ENCODE measurements at regions not wholly inside any gene's neighbourhood (a gene's known extent, or its start where the extent isn't known, plus 50 kb on each side); places are given as distances from the start of the nearest gene placed in this dataset.

- Histone ChIP-seq H3K9me3 (ENCODE audit: control insufficient read depth in 2 of 2, low read length in 2 of 2) (no peaks in the 10 kb centered on the region), H3K9ac (ENCODE audit: low read depth in 1 of 2, low read length in 2 of 2) (no peak overlapping the region), H3K36me3 (ENCODE audit: control insufficient read depth in 2 of 2, insufficient read depth in 2 of 2, low read length in 2 of 2) (no peaks in the 10 kb centered on the region), H3K27ac (ENCODE audit: low read depth in 2 of 2, low read length in 2 of 2) (no peak overlapping the region), H3K4me1 (ENCODE audit: control insufficient read depth in 2 of 2, insufficient read depth in 2 of 2, low read length in 2 of 2) (no peaks in the 10 kb centered on the region), H3K4me3 (ENCODE audit: low read length in 2 of 2) (no peak overlapping the region), H3K27me3 (ENCODE audit: control insufficient read depth in 2 of 2, insufficient read depth in 2 of 2, low read length in 2 of 2) (no peaks in the 10 kb centered on the region)
Measured at GRCh38 chr21:24032709-24033232, 1574.5 kb downstream of the MRPL39 start.

GRCh38 chr21:24027396-24027795 lies 1579.9 kb downstream of the MRPL39 start:
- Histone ChIP-seq H3K4me3 (ENCODE audit: low read length in 2 of 2) (no peak overlapping the region), H3K36me3 (ENCODE audit: control insufficient read depth in 2 of 2, insufficient read depth in 2 of 2, low read length in 2 of 2) (no peaks in the 10 kb centered on the region), H3K9me3 (ENCODE audit: control insufficient read depth in 2 of 2, low read length in 2 of 2) (no peaks in the 10 kb centered on the region), H3K9ac (ENCODE audit: low read depth in 1 of 2, low read length in 2 of 2) (no peak overlapping the region), H3K4me1 (ENCODE audit: control insufficient read depth in 2 of 2, insufficient read depth in 2 of 2, low read length in 2 of 2) (no peaks in the 10 kb centered on the region), H3K27me3 (ENCODE audit: control insufficient read depth in 2 of 2, insufficient read depth in 2 of 2, low read length in 2 of 2) (no peaks in the 10 kb centered on the region), H3K27ac (ENCODE audit: low read depth in 2 of 2, low read length in 2 of 2) (no peak overlapping the region)

GRCh38 chr21:24025101-24025500 lies 1582.2 kb downstream of the MRPL39 start:
- no peak overlapping the region for H3K27ac ChIP-seq (ENCODE audit: low read depth in 2 of 2, low read length in 2 of 2)
- no peak overlapping the region for H3K9ac ChIP-seq (ENCODE audit: low read depth in 1 of 2, low read length in 2 of 2)
- H3K4me3 ChIP-seq (ENCODE audit: low read length in 2 of 2) = no peak overlapping the region
- H3K27me3 ChIP-seq (ENCODE audit: control insufficient read depth in 2 of 2, insufficient read depth in 2 of 2, low read length in 2 of 2) = no peaks in the 10 kb centered on the region
- no peaks in the 10 kb centered on the region for H3K4me1 ChIP-seq (ENCODE audit: control insufficient read depth in 2 of 2, insufficient read depth in 2 of 2, low read length in 2 of 2)
- H3K36me3 ChIP-seq (ENCODE audit: control insufficient read depth in 2 of 2, insufficient read depth in 2 of 2, low read length in 2 of 2) = no peaks in the 10 kb centered on the region
- H3K9me3 ChIP-seq (ENCODE audit: control insufficient read depth in 2 of 2, low read length in 2 of 2) = peaks cover 0 to 3% of the 10 kb centered on the region in 2 donors

GRCh38 chr21:24023936-24024335 lies 1583.3 kb downstream of the MRPL39 start:
- no peaks in the 10 kb centered on the region for H3K4me1 ChIP-seq (ENCODE audit: control insufficient read depth in 2 of 2, insufficient read depth in 2 of 2, low read length in 2 of 2)

GRCh38 chr21:24023402-24023801 lies 1583.9 kb downstream of the MRPL39 start:
- no peaks in the 10 kb centered on the region for H3K36me3 ChIP-seq (ENCODE audit: control insufficient read depth in 2 of 2, insufficient read depth in 2 of 2, low read length in 2 of 2)
- no peak overlapping the region for H3K27ac ChIP-seq (ENCODE audit: low read depth in 2 of 2, low read length in 2 of 2)
- no peaks in the 10 kb centered on the region for H3K27me3 ChIP-seq (ENCODE audit: control insufficient read depth in 2 of 2, insufficient read depth in 2 of 2, low read length in 2 of 2)
- peaks cover 0 to 5% of the 10 kb centered on the region in 2 donors for H3K9me3 ChIP-seq (ENCODE audit: control insufficient read depth in 2 of 2, low read length in 2 of 2)
- H3K4me3 ChIP-seq (ENCODE audit: low read length in 2 of 2) = no peak overlapping the region
- H3K9ac ChIP-seq (ENCODE audit: low read depth in 1 of 2, low read length in 2 of 2) = no peak overlapping the region
- H3K4me1 ChIP-seq (ENCODE audit: control insufficient read depth in 2 of 2, insufficient read depth in 2 of 2, low read length in 2 of 2) = no peaks in the 10 kb centered on the region

More at GRCh38 chr21:24023936-24024335, 1583.3 kb downstream of the MRPL39 start:
- Histone ChIP-seq H3K36me3 (ENCODE audit: control insufficient read depth in 2 of 2, insufficient read depth in 2 of 2, low read length in 2 of 2) (no peaks in the 10 kb centered on the region), H3K9ac (ENCODE audit: low read depth in 1 of 2, low read length in 2 of 2) (no peak overlapping the region), H3K27me3 (ENCODE audit: control insufficient read depth in 2 of 2, insufficient read depth in 2 of 2, low read length in 2 of 2) (no peaks in the 10 kb centered on the region), H3K27ac (ENCODE audit: low read depth in 2 of 2, low read length in 2 of 2) (no peak overlapping the region), H3K9me3 (ENCODE audit: control insufficient read depth in 2 of 2, low read length in 2 of 2) (peaks cover 0 to 5% of the 10 kb centered on the region in 2 donors), H3K4me3 (ENCODE audit: low read length in 2 of 2) (no peak overlapping the region)

GRCh38 chr21:24014381-24014780 lies 1592.9 kb downstream of the MRPL39 start:
- Histone ChIP-seq H3K27ac (ENCODE audit: low read depth in 2 of 2, low read length in 2 of 2) (no peak overlapping the region), H3K36me3 (ENCODE audit: control insufficient read depth in 2 of 2, insufficient read depth in 2 of 2, low read length in 2 of 2) (no peaks in the 10 kb centered on the region), H3K27me3 (ENCODE audit: control insufficient read depth in 2 of 2, insufficient read depth in 2 of 2, low read length in 2 of 2) (no peaks in the 10 kb centered on the region), H3K4me3 (ENCODE audit: low read length in 2 of 2) (no peak overlapping the region), H3K9me3 (ENCODE audit: control insufficient read depth in 2 of 2, low read length in 2 of 2) (no peaks in the 10 kb centered on the region), H3K9ac (ENCODE audit: low read depth in 1 of 2, low read length in 2 of 2) (no peak overlapping the region), H3K4me1 (ENCODE audit: control insufficient read depth in 2 of 2, insufficient read depth in 2 of 2, low read length in 2 of 2) (no peaks in the 10 kb centered on the region)

- no peaks in the 10 kb centered on the region for H3K27me3 ChIP-seq (ENCODE audit: control insufficient read depth in 2 of 2, insufficient read depth in 2 of 2, low read length in 2 of 2)
- no peak overlapping the region for H3K9ac ChIP-seq (ENCODE audit: low read depth in 1 of 2, low read length in 2 of 2)
Measured at GRCh38 chr21:24011087-24011486, 1596.2 kb downstream of the MRPL39 start.

GRCh38 chr21:24007592-24007991 lies 1599.7 kb downstream of the MRPL39 start:
- no peak overlapping the region for H3K4me3 ChIP-seq (ENCODE audit: low read length in 2 of 2)
- no peaks in the 10 kb centered on the region for H3K4me1 ChIP-seq (ENCODE audit: control insufficient read depth in 2 of 2, insufficient read depth in 2 of 2, low read length in 2 of 2)
- H3K9me3 ChIP-seq (ENCODE audit: control insufficient read depth in 2 of 2, low read length in 2 of 2) = no peaks in the 10 kb centered on the region
- H3K27me3 ChIP-seq (ENCODE audit: control insufficient read depth in 2 of 2, insufficient read depth in 2 of 2, low read length in 2 of 2) = no peaks in the 10 kb centered on the region
- no peak overlapping the region for H3K27ac ChIP-seq (ENCODE audit: low read depth in 2 of 2, low read length in 2 of 2)
- H3K36me3 ChIP-seq (ENCODE audit: control insufficient read depth in 2 of 2, insufficient read depth in 2 of 2, low read length in 2 of 2) = no peaks in the 10 kb centered on the region
- no peak overlapping the region for H3K9ac ChIP-seq (ENCODE audit: low read depth in 1 of 2, low read length in 2 of 2)

More at GRCh38 chr21:24011087-24011486, 1596.2 kb downstream of the MRPL39 start:
- Histone ChIP-seq H3K9me3 (ENCODE audit: control insufficient read depth in 2 of 2, low read length in 2 of 2) (no peaks in the 10 kb centered on the region), H3K4me1 (ENCODE audit: control insufficient read depth in 2 of 2, insufficient read depth in 2 of 2, low read length in 2 of 2) (no peaks in the 10 kb centered on the region), H3K4me3 (ENCODE audit: low read length in 2 of 2) (no peak overlapping the region), H3K27ac (ENCODE audit: low read depth in 2 of 2, low read length in 2 of 2) (no peak overlapping the region), H3K36me3 (ENCODE audit: control insufficient read depth in 2 of 2, insufficient read depth in 2 of 2, low read length in 2 of 2) (no peaks in the 10 kb centered on the region)

- no peak overlapping the region for H3K9ac ChIP-seq (ENCODE audit: low read depth in 1 of 2, low read length in 2 of 2)
- no peak overlapping the region for H3K4me3 ChIP-seq (ENCODE audit: low read length in 2 of 2)
- no peaks in the 10 kb centered on the region for H3K27me3 ChIP-seq (ENCODE audit: control insufficient read depth in 2 of 2, insufficient read depth in 2 of 2, low read length in 2 of 2)
- no peak overlapping the region for H3K27ac ChIP-seq (ENCODE audit: low read depth in 2 of 2, low read length in 2 of 2)
- no peaks in the 10 kb centered on the region for H3K4me1 ChIP-seq (ENCODE audit: control insufficient read depth in 2 of 2, insufficient read depth in 2 of 2, low read length in 2 of 2)
- H3K9me3 ChIP-seq (ENCODE audit: control insufficient read depth in 2 of 2, low read length in 2 of 2) = peaks cover 0 to 3% of the 10 kb centered on the region in 2 donors
- no peaks in the 10 kb centered on the region for H3K36me3 ChIP-seq (ENCODE audit: control insufficient read depth in 2 of 2, insufficient read depth in 2 of 2, low read length in 2 of 2)
Measured at GRCh38 chr21:23986987-23987386, 1620.3 kb downstream of the MRPL39 start.

GRCh38 chr21:23986214-23986613 lies 1621.1 kb downstream of the MRPL39 start:
- no peak overlapping the region for H3K4me3 ChIP-seq (ENCODE audit: low read length in 2 of 2)
- no peaks in the 10 kb centered on the region for H3K36me3 ChIP-seq (ENCODE audit: control insufficient read depth in 2 of 2, insufficient read depth in 2 of 2, low read length in 2 of 2)
- H3K9me3 ChIP-seq (ENCODE audit: control insufficient read depth in 2 of 2, low read length in 2 of 2) = peaks cover 0 to 3% of the 10 kb centered on the region in 2 donors
- no peak overlapping the region for H3K9ac ChIP-seq (ENCODE audit: low read depth in 1 of 2, low read length in 2 of 2)
- no peaks in the 10 kb centered on the region for H3K27me3 ChIP-seq (ENCODE audit: control insufficient read depth in 2 of 2, insufficient read depth in 2 of 2, low read length in 2 of 2)
- no peaks in the 10 kb centered on the region for H3K4me1 ChIP-seq (ENCODE audit: control insufficient read depth in 2 of 2, insufficient read depth in 2 of 2, low read length in 2 of 2)
- H3K27ac ChIP-seq (ENCODE audit: low read depth in 2 of 2, low read length in 2 of 2) = no peak overlapping the region

GRCh38 chr21:23982546-23982945 lies 1624.7 kb downstream of the MRPL39 start:
- Histone ChIP-seq H3K4me1 (ENCODE audit: control insufficient read depth in 2 of 2, insufficient read depth in 2 of 2, low read length in 2 of 2) (no peaks in the 10 kb centered on the region), H3K9ac (ENCODE audit: low read depth in 1 of 2, low read length in 2 of 2) (no peak overlapping the region), H3K27ac (ENCODE audit: low read depth in 2 of 2, low read length in 2 of 2) (no peak overlapping the region), H3K27me3 (ENCODE audit: control insufficient read depth in 2 of 2, insufficient read depth in 2 of 2, low read length in 2 of 2) (no peaks in the 10 kb centered on the region), H3K9me3 (ENCODE audit: control insufficient read depth in 2 of 2, low read length in 2 of 2) (peaks cover 0 to 7% of the 10 kb centered on the region in 2 donors), H3K4me3 (ENCODE audit: low read length in 2 of 2) (no peak overlapping the region), H3K36me3 (ENCODE audit: control insufficient read depth in 2 of 2, insufficient read depth in 2 of 2, low read length in 2 of 2) (no peaks in the 10 kb centered on the region)
